TTC549 (cell line): ENCODE measurements at regions not wholly inside any gene's neighbourhood (a gene's known extent, or its start where the extent isn't known, plus 50 kb on each side); places are given as distances from the start of the nearest gene placed in this dataset.
"Not testable (repeated sequence)": the region's sequence is repeated elsewhere in the genome, so short reads cannot be mapped to it uniquely, and the experiment has no call there.

Source experiments
- FAIRE-seq: peaks from 2 replicates; lab custom pipeline; 2012; peaks lifted over from hg19 to GRCh38; lab: Jason Lieb, UNC

DNA sequence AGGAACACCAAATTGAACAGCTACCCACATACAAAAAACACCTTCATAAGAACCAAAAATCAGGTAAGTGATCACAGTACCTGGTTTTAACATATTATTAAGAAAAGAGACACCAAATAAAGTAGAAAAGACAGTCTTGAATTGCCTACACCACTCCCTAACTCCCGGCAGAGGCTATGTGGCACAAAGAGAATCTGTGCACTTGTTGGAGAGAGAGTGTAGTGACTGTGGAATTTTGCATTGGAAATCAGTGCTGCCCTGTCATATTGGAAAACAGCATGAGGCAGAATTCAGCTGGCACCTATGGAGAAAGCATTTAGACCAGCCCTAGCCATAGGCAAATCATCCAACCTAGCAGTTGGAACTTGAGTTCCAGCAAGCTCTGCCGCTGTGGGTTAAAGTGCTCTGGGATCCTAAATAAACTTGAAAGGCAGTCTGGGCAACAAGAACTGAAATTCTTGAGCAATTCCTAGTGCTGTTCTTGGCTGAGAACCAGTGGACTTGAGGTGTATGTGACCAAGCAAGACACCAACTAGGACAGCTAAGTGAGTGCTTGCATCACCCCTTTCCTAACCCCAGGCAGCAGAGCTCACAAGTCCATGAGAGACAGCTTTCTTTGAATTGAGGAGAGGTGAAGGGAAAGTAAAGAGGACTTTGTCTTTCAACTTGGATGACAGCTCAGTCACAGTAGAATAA, 969.6 kb upstream of the ALCAM start:
- FAIRE-seq: no peak

GRCh38 chr3:104397713-104398112, 969.0 kb upstream of the ALCAM start:
- no peak for FAIRE-seq

DNA sequence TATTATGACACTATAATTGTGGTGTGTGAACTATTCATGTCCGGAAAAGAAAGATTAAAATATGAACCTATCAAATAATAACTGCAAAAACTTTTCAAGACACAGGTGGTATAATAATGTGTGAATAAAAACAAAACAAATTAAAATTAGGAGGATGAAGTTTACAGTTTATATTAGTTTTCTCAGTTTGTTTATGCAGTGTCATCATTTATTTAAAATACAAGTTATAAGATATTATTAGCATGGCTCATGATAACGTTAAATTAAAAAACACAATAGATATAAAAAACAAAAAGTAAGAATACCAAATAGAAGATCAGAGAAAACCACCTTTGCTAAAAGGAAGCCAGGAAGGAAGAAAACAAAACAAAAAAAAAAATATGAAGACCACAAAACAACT, 963.8 kb upstream of the ALCAM start:
- no peak for FAIRE-seq

- FAIRE-seq: no peak
Measured at GRCh38 chr3:104411757-104412156, 955.0 kb upstream of the ALCAM start.

GRCh38 chr3:104412608-104413580, 953.8 kb upstream of the ALCAM start:
- no peak for FAIRE-seq

DNA sequence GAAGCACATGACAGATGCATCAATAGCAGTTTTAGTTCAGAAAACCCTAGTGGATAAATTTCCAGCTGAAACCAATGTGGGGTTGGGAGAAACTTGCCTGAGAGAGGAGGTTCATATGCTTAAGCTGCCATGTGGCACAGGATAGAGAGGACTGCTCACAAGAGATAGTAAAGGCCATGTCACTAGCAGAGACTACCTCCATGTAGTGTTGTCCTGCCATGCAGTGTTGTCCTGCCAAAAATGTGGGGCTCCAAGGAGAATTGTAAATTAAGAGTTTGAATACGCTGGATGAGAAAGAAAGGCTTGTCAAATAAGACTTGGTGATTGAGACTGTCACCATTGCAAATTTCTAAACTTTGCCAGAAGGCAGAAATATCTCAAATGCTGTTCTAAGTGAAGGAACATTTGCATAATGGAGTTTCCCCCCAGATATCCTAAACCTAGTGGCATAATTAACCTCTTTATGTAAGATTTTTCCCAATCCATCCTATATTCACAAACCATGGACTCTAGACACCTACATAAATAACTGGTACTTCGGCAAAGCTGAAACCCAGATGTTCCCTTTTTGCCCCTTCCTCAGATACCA, 938.3 kb upstream of the ALCAM start:
- no peak for FAIRE-seq

GRCh38 chr3:104429727-104430126, 937.0 kb upstream of the ALCAM start:
- FAIRE-seq: no peak

- no peak for FAIRE-seq
Measured at GRCh38 chr3:104436506-104436905, 930.2 kb upstream of the ALCAM start.

GRCh38 chr3:104437131-104437750, 929.5 kb upstream of the ALCAM start:
- FAIRE-seq: no peak

DNA sequence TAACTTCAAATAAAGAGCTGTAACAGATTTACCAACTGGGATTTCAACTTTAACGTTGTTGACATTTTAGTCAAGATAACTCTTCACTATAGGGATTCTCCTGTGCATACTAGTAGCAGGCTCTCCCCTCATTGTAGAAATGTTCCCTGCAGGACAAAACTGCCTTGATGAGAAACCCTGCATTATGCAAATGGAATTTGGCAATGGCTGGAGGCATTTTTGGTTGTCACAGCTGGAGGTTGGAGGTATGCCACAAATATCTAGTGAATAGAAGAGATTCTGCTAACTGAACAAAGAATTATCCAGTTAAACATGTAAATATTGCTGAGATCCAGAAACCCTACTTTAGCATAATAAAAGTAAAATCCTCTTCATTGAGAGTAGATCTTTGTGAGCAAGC, 928.8 kb upstream of the ALCAM start:
- no peak for FAIRE-seq

- no peak for FAIRE-seq
Measured at GRCh38 chr3:104438706-104439105, 928.0 kb upstream of the ALCAM start.

- not testable (repeated sequence) for FAIRE-seq
Measured at GRCh38 chr3:104445252-104445919, 921.3 kb upstream of the ALCAM start.

DNA sequence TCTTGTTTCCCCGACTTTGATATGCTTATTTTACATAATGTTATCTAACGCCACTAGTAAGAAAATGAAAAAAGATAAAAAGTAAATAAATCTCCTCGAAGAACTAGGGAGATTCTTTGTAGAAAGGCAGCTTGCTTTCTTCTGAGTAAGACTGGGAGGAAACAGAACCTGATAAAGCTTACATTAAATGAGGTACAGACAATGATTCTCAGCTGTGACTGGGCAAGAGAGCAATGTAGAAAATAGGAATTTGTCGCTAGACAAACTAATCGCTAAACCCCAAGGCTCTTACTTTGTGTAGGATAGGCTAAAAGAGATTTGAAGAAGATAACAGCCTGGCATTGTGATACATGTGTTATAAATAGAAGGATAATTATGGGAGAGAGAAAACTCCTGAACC, 919.0 kb upstream of the ALCAM start:
- FAIRE-seq: no peak

DNA sequence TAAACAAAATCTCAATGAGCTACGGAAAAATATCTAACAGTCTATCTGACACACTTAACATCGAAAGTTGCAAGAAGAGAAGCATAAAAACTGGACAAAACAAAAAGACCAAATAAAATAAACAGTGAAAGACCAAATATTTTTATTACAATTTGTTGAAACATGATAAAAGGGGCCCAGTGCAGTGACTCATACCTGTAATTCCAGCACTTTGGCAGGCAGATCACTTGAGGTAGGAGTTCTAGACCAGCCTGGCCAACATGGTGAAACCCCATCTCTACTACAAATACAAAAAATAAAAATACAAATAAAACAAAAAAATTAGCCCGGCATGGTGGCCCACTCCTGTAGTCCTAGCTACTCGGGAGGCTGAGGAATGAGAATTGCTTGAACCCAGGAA, 914.0 kb upstream of the ALCAM start:
- no peak for FAIRE-seq

DNA sequence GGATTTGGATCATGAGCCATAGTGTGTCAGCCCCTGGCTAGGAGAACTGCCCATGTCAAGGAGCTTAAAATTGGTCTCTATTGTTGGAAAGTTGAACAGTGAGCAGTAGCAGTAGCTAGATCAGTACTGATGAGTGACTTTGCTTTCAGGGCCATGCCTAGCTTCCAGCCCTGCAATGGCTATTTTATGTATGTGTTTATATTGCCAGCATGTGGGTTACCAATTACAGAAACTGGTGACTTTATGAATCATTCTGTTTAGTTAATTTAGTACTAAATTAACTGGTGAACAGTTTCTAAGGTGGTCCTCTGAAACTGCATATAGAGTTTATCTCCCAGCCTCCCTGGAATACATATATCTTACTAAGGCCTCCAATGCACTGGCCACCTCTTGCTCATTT, 908.1 kb upstream of the ALCAM start:
- no peak for FAIRE-seq

- FAIRE-seq: no peak
Measured at GRCh38 chr3:104460477-104461406, 906.0 kb upstream of the ALCAM start.

DNA sequence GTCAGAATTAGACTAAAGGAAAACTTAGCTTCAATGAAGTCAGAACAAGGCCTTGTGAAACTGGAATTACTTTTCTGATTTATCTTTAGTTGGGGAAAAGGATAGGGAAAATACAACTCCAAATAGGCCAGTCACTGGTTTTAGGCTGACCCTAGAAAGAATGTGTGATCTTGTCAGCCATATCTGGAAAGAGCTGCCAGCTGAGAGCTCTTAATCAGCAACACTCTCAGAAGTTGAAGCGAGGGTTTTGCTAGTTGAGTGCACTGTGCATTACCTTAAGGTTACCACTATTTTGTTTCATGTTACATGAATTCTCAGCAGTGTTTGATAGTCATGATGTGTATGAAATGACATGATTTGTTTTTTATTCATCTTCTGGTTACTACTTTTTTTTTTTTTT, 905.3 kb upstream of the ALCAM start:
- FAIRE-seq: no peak

DNA sequence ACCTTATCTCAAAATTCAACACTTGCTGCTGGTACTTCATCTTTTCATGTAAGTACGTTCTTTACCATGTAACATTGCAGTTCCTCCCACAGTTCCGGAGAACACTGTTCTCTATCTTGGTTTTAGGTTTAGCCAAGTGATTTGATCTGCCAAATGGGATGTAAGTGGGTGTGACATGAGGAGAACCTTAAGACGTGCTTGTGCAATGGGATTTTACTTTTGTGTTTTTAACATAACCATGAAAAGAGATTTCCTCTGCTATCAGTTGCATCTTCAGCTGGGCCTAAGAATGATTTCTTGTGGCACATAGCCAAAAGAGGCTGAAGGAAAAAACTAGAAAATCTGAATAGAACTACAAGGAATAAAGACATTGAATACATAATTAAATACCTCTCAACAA, 894.5 kb upstream of the ALCAM start:
- FAIRE-seq: no peak

DNA sequence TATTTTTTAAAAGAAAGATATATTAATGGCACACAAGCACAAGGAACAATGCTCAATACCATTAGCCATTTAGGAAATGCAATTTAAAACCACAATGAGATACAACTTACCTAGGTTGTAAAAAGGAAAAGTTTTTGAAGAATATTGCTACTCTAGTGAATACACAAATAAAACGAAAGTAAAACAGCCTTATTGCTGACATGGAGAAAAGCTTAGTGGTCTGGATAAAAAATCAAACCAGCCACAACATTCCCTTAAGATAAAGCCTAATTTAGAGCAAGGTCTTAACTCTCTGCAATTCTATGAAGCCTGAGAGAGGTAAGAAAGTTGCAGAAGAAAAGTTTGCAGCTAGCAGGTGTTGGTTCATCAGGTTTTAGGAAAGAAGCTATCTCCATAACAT, 892.7 kb upstream of the ALCAM start:
- no peak for FAIRE-seq

DNA sequence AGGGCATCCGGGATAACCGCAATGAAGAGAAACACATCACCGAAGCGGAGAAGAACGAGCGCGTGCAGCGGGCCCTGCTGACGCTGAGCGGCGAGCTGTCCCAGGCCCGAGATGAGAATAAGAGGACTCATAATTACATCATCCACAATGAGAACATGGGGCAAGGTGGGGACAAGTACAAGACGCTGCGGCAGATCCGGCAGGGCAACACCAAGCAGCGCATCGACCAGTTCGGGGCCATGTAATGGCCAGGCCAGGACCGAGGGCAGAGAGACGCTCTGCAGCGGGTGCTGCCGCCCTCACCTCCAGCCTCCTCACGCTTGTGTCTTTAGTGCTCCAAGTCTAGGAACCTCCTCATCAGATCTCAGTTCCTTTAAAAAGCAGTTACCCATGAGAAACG, 863.7 kb upstream of the ALCAM start:
- FAIRE-seq: no peak
